ENCODE measurements at regions not wholly inside any gene's neighbourhood (a gene's known extent, or its start where the extent isn't known, plus 50 kb on each side); places are given as distances from the start of the nearest gene placed in this dataset.

GRCh38 chr16:22674832-22675191 lies 139.2 kb upstream of the HS3ST2 start:
- Histone ChIP-seq H2BK12ac (ENCODE audit: low read length) (no peak overlapping the region), H3K18ac (ENCODE audit: low read length) (no peak overlapping the region), H4K8ac (ENCODE audit: low read depth, low read length) (no peak overlapping the region), H3K79me2 (ENCODE audit: control insufficient read depth, insufficient read depth, low read length, poor library complexity) (no peaks in the 10 kb centered on the region), H2BK5ac (ENCODE audit: low read depth, low read length, poor library complexity) (no peak overlapping the region), H2AK5ac (ENCODE audit: low read length) (no peak overlapping the region), H3K4ac (ENCODE audit: low read depth, low read length) (no peak overlapping the region), H3K4me2 (ENCODE audit: low read length) (no peak overlapping the region), H3K23ac (ENCODE audit: low read length) (no peak overlapping the region), H3K4me3 (ENCODE audit: low read depth, low read length) (no peak overlapping the region), H3K9me3 (ENCODE audit: insufficient read depth, low read depth, low read length) (peaks cover 3% of the 10 kb centered on the region), H2BK120ac (ENCODE audit: insufficient read depth, low read length, poor library complexity) (no peak overlapping the region), H3K36me3 (ENCODE audit: control insufficient read depth in 1 of 2, insufficient read depth in 2 of 2, low read length in 2 of 2) (no peaks in the 10 kb centered on the region), H3K27me3 (ENCODE audit: insufficient read depth, low read length) (no peaks in the 10 kb centered on the region), H4K12ac (ENCODE audit: low read depth, low read length) (no peak overlapping the region), H3K14ac (ENCODE audit: low read length) (no peak overlapping the region), H3K27ac (ENCODE audit: low read depth, low read length) (no peak overlapping the region), H2AFZ (ENCODE audit: insufficient read depth, low read length, poor library complexity) (no peak overlapping the region), H3K4me1 (ENCODE audit: control insufficient read depth in 1 of 2, insufficient read depth in 2 of 2, low read length in 2 of 2) (peaks cover 0 to 3% of the 10 kb centered on the region in 2 experiments), H3K9ac (ENCODE audit: low read length) (no peak overlapping the region), H3K79me1 (ENCODE audit: low read length) (no peaks in the 10 kb centered on the region), H4K91ac (ENCODE audit: low read depth, low read length) (no peak overlapping the region)
- no peak for DNase-seq
- WGBS (ENCODE audit: extremely low coverage, insufficient coverage, insufficient read length): no CpG with 5 or more reads among the region's 3 CpGs

GRCh38 chr16:22675745-22676540 lies 138.0 kb upstream of the HS3ST2 start:
- H4K12ac ChIP-seq (ENCODE audit: low read depth, low read length): no peak overlapping the region
- WGBS (ENCODE audit: extremely low coverage, insufficient coverage, insufficient read length): no CpG with 5 or more reads among the region's 4 CpGs
- no peak overlapping the region for H2BK12ac ChIP-seq (ENCODE audit: low read length)
- no peak overlapping the region for H3K18ac ChIP-seq (ENCODE audit: low read length)
- no peak overlapping the region for H4K8ac ChIP-seq (ENCODE audit: low read depth, low read length)
- no peak overlapping the region for H2AK5ac ChIP-seq (ENCODE audit: low read length)
- H3K9me3 ChIP-seq (ENCODE audit: insufficient read depth, low read depth, low read length): peaks cover 3% of the 10 kb centered on the region
- no peak overlapping the region for H3K14ac ChIP-seq (ENCODE audit: low read length)
- H4K91ac ChIP-seq (ENCODE audit: low read depth, low read length): no peak overlapping the region
- H3K27ac ChIP-seq (ENCODE audit: low read depth, low read length): no peak overlapping the region
- H3K4me2 ChIP-seq (ENCODE audit: low read length): no peak overlapping the region
- H3K79me1 ChIP-seq (ENCODE audit: low read length): no peaks in the 10 kb centered on the region
- H3K79me2 ChIP-seq (ENCODE audit: control insufficient read depth, insufficient read depth, low read length, poor library complexity): no peaks in the 10 kb centered on the region
- H3K4ac ChIP-seq (ENCODE audit: low read depth, low read length): no peak overlapping the region
- no peaks in the 10 kb centered on the region for H3K36me3 ChIP-seq (ENCODE audit: control insufficient read depth in 1 of 2, insufficient read depth in 2 of 2, low read length in 2 of 2)
- H3K27me3 ChIP-seq (ENCODE audit: insufficient read depth, low read length): no peaks in the 10 kb centered on the region
- H3K4me1 ChIP-seq (ENCODE audit: control insufficient read depth in 1 of 2, insufficient read depth in 2 of 2, low read length in 2 of 2): no peaks in the 10 kb centered on the region
- no peak overlapping the region for H2AFZ ChIP-seq (ENCODE audit: insufficient read depth, low read length, poor library complexity)
- no peak overlapping the region for H3K23ac ChIP-seq (ENCODE audit: low read length)
- no peak overlapping the region for H3K9ac ChIP-seq (ENCODE audit: low read length)
- H2BK120ac ChIP-seq (ENCODE audit: insufficient read depth, low read length, poor library complexity): no peak overlapping the region
- H3K4me3 ChIP-seq (ENCODE audit: low read depth, low read length): no peak overlapping the region
- no peak overlapping the region for H2BK5ac ChIP-seq (ENCODE audit: low read depth, low read length, poor library complexity)
- no peak for DNase-seq

- H3K18ac ChIP-seq (ENCODE audit: low read length): no peak overlapping the region
- H3K4me2 ChIP-seq (ENCODE audit: low read length): no peak overlapping the region
- no peak overlapping the region for H3K23ac ChIP-seq (ENCODE audit: low read length)
- no peaks in the 10 kb centered on the region for H3K4me1 ChIP-seq (ENCODE audit: control insufficient read depth in 1 of 2, insufficient read depth in 2 of 2, low read length in 2 of 2)
- no peak overlapping the region for H2AFZ ChIP-seq (ENCODE audit: insufficient read depth, low read length, poor library complexity)
- no peak overlapping the region for H4K12ac ChIP-seq (ENCODE audit: low read depth, low read length)
- H3K79me2 ChIP-seq (ENCODE audit: control insufficient read depth, insufficient read depth, low read length, poor library complexity): no peaks in the 10 kb centered on the region
- DNase-seq: no peak
- WGBS (ENCODE audit: extremely low coverage, insufficient coverage, insufficient read length): no CpG with 5 or more reads among the region's 8 CpGs
- H3K36me3 ChIP-seq (ENCODE audit: control insufficient read depth in 1 of 2, insufficient read depth in 2 of 2, low read length in 2 of 2): no peaks in the 10 kb centered on the region
- H3K79me1 ChIP-seq (ENCODE audit: low read length): no peaks in the 10 kb centered on the region
- H4K8ac ChIP-seq (ENCODE audit: low read depth, low read length): no peak overlapping the region
- no peak overlapping the region for H2BK12ac ChIP-seq (ENCODE audit: low read length)
- no peak overlapping the region for H3K14ac ChIP-seq (ENCODE audit: low read length)
- H2BK120ac ChIP-seq (ENCODE audit: insufficient read depth, low read length, poor library complexity): no peak overlapping the region
- H3K27ac ChIP-seq (ENCODE audit: low read depth, low read length): no peak overlapping the region
- H3K9ac ChIP-seq (ENCODE audit: low read length): no peak overlapping the region
- no peak overlapping the region for H2BK5ac ChIP-seq (ENCODE audit: low read depth, low read length, poor library complexity)
- peak overlapping the region; percentile 2 for H3K4me3 ChIP-seq (ENCODE audit: low read depth, low read length)
- no peak overlapping the region for H3K4ac ChIP-seq (ENCODE audit: low read depth, low read length)
- H2AK5ac ChIP-seq (ENCODE audit: low read length): no peak overlapping the region
- H3K9me3 ChIP-seq (ENCODE audit: insufficient read depth, low read depth, low read length): peaks cover 3% of the 10 kb centered on the region
- no peaks in the 10 kb centered on the region for H3K27me3 ChIP-seq (ENCODE audit: insufficient read depth, low read length)
- no peak overlapping the region for H4K91ac ChIP-seq (ENCODE audit: low read depth, low read length)
Observed at GRCh38 chr16:22677024-22677830, 136.7 kb upstream of the HS3ST2 start.

- Histone ChIP-seq H3K9me3 (ENCODE audit: insufficient read depth, low read depth, low read length) (peaks cover 3% of the 10 kb centered on the region), H4K12ac (ENCODE audit: low read depth, low read length) (no peak overlapping the region), H3K18ac (ENCODE audit: low read length) (no peak overlapping the region), H4K8ac (ENCODE audit: low read depth, low read length) (no peak overlapping the region), H2BK12ac (ENCODE audit: low read length) (no peak overlapping the region), H3K4ac (ENCODE audit: low read depth, low read length) (no peak overlapping the region), H3K36me3 (ENCODE audit: control insufficient read depth in 1 of 2, insufficient read depth in 2 of 2, low read length in 2 of 2) (no peaks in the 10 kb centered on the region), H3K27me3 (ENCODE audit: insufficient read depth, low read length) (no peaks in the 10 kb centered on the region), H3K4me1 (ENCODE audit: control insufficient read depth in 1 of 2, insufficient read depth in 2 of 2, low read length in 2 of 2) (no peaks in the 10 kb centered on the region), H3K79me2 (ENCODE audit: control insufficient read depth, insufficient read depth, low read length, poor library complexity) (no peaks in the 10 kb centered on the region), H3K23ac (ENCODE audit: low read length) (no peak overlapping the region), H2AK5ac (ENCODE audit: low read length) (no peak overlapping the region), H2BK120ac (ENCODE audit: insufficient read depth, low read length, poor library complexity) (no peak overlapping the region), H3K9ac (ENCODE audit: low read length) (no peak overlapping the region), H2AFZ (ENCODE audit: insufficient read depth, low read length, poor library complexity) (no peak overlapping the region), H3K79me1 (ENCODE audit: low read length) (no peaks in the 10 kb centered on the region), H2BK5ac (ENCODE audit: low read depth, low read length, poor library complexity) (no peak overlapping the region), H4K91ac (ENCODE audit: low read depth, low read length) (no peak overlapping the region), H3K27ac (ENCODE audit: low read depth, low read length) (no peak overlapping the region), H3K4me3 (ENCODE audit: low read depth, low read length) (no peak overlapping the region), H3K14ac (ENCODE audit: low read length) (no peak overlapping the region), H3K4me2 (ENCODE audit: low read length) (no peak overlapping the region)
- DNase-seq: no peak
- WGBS (ENCODE audit: extremely low coverage, insufficient coverage, insufficient read length): no CpG with 5 or more reads among the region's 2 CpGs
Observed at GRCh38 chr16:22678311-22678710, 135.7 kb upstream of the HS3ST2 start.
